Ovary (tissue), 3 donors: ENCODE measurements at regions not wholly inside any gene's neighbourhood (a gene's known extent, or its start where the extent isn't known, plus 50 kb on each side); places are given as distances from the start of the nearest gene placed in this dataset.

Source experiments
- CTCF ChIP-seq, 3 donors: fragments of 450-650 bp in 2 of 3; fragments of 200-600 bp in 1 of 3; IDR thresholded peaks; one replicate each; pipeline versions ENCODE4 v1.5.1 to v1.8.0; 2016 to 2022; ENCODE audit warnings: antibody characterized with exemption in 3 of 3, mild to moderate bottlenecking in 1 of 3
- POLR2A ChIP-seq: fragments of 450-650 bp; IDR thresholded peaks from one replicate; pipeline ENCODE4 v1.6.1; 2017; ENCODE audit warnings: antibody characterized with exemption, mild to moderate bottlenecking, moderate library complexity
- donor health status: DM: no; HTN: no; CAD: no.

- TF ChIP-seq CTCF (IDR thresholded peaks at IDR 0.05) = no peak
- no peak for TF ChIP-seq POLR2A
Measured at GRCh38 chr14:36462890-36463289, 57.1 kb downstream of the NKX2-1 start.
